K562 (cell line): ENCODE measurements at regions not wholly inside any gene's neighbourhood (a gene's known extent, or its start where the extent isn't known, plus 50 kb on each side); places are given as distances from the start of the nearest gene placed in this dataset.

Experiments
- ATAC-seq: fragments of 200-7000 bp; cut with Tn5 transposase; 3 replicates; pipeline ENCODE4 v1.9.1; 2020; ENCODE audit warnings: moderate library complexity
- BruUV-seq: library from RNA; stranded (reverse); fragments of 400-500 nt; replicated peaks from 2 replicates; lab custom pipeline; 2021; lab: Mats Ljungman, UMichigan
- CTCF ChIA-PET: fragments of 300-600 bp; formaldehyde crosslinking; extraction: SDS; loops from one replicate; lab custom pipeline; 2021; ENCODE audit warnings: low intra/inter-chr PET ratio; lab: Yijun Ruan, JAX
- POLR2A ChIA-PET: fragments of 300-600, 350-650 bp; sonication (Branson Sonifier 250); formaldehyde crosslinking; extraction: SDS; loops from one replicate; lab custom pipeline; 2021; ENCODE audit warnings: antibody characterized with exemption, inconsistent platforms; lab: Yijun Ruan, JAX
- DNase-seq, 4 experiments: peaks; one replicate each; pipeline versions ENCODE4 v3.0.0 to v3.0.0-alpha.2; 2011 to 2018; ENCODE audit warnings: low spot score in 3 of 4, mixed read lengths in 3 of 4; ENCODE audit errors: extremely low read depth in 1 of 4
- FAIRE-seq: peaks from 2 replicates; lab custom pipeline; 2011; peaks lifted over from hg19 to GRCh38; lab: Jason Lieb, UNC
- H2AFZ ChIP-seq: 2 replicates; pipeline ENCODE4 v1.6.0; 2011; ENCODE audit warnings: low read depth, low read length, control low read depth, inconsistent platforms
- H3K27ac ChIP-seq: fragments of 200-600 bp; 3 replicates; pipeline ENCODE4 v1.8.0; 2011; ENCODE audit warnings: low read depth, mild to moderate bottlenecking, control low read depth, inconsistent platforms, low read length, moderate library complexity, mixed read lengths; ENCODE audit errors: extremely low read depth
- H3K27me3 ChIP-seq, 2 experiments: fragments of 300-600 bp in 1 of 2; 2 replicates in 1 of 2; 3 replicates in 1 of 2; pipeline versions ENCODE4 v1.6.0 to v1.8.0; 2011; ENCODE audit warnings: inconsistent platforms in 2 of 2, low read length in 2 of 2, mild to moderate bottlenecking in 1 of 2, mixed read lengths in 1 of 2, moderate library complexity in 1 of 2; ENCODE audit not compliant: control insufficient read depth in 2 of 2, insufficient read depth in 2 of 2
- H3K36me3 ChIP-seq: fragments of 300-600 bp; 3 replicates; pipeline ENCODE4 v1.8.0; 2011; ENCODE audit warnings: mild to moderate bottlenecking, low read length, inconsistent platforms; ENCODE audit not compliant: control insufficient read depth, insufficient read depth
- H3K4me1 ChIP-seq, 2 experiments: fragments of 200-600 bp in 1 of 2; replicated peaks in 1 of 2; 2 replicates in 1 of 2; 3 replicates in 1 of 2; pipeline versions ENCODE4 v1.5.1 to v1.8.0; 2011; ENCODE audit warnings: inconsistent platforms in 2 of 2, low read length in 2 of 2, mild to moderate bottlenecking in 1 of 2, mixed read lengths in 1 of 2, moderate library complexity in 1 of 2; ENCODE audit not compliant: control insufficient read depth in 2 of 2, insufficient read depth in 2 of 2
- H3K4me2 ChIP-seq: 2 replicates; pipeline ENCODE4 v1.6.1; 2011; ENCODE audit warnings: low read length, control low read depth, inconsistent platforms, mixed read lengths; ENCODE audit not compliant: insufficient read depth
- H3K4me3 ChIP-seq: fragments of 200-600 bp; sonication (generic), shearing (Covaris generic); 2 replicates; pipeline ENCODE4 v1.5.1; 2016; ENCODE audit warnings: control low read depth, inconsistent platforms
- H3K79me2 ChIP-seq: fragments of 200-600 bp; 3 replicates; pipeline ENCODE4 v1.8.0; 2011; ENCODE audit warnings: low read length, inconsistent platforms; ENCODE audit not compliant: control insufficient read depth, insufficient read depth
- H3K9ac ChIP-seq, 2 experiments: 2 replicates each; pipeline versions ENCODE4 v1.6.0 to v1.6.1; 2011; ENCODE audit warnings: low read depth in 2 of 2, low read length in 2 of 2, control low read depth in 1 of 2, inconsistent platforms in 1 of 2, mild to moderate bottlenecking in 1 of 2, mixed read lengths in 1 of 2; ENCODE audit not compliant: insufficient read depth in 1 of 2
- H3K9me1 ChIP-seq: one replicate; pipeline ENCODE4 v1.6.0; 2011; ENCODE audit warnings: inconsistent platforms, mild to moderate bottlenecking, low read length, moderate library complexity; ENCODE audit not compliant: control insufficient read depth, insufficient read depth
- H3K9me3 ChIP-seq: replicated peaks from 2 replicates; pipeline ENCODE4 v1.5.1; 2011; ENCODE audit warnings: low read depth, low read length, inconsistent platforms; ENCODE audit not compliant: control insufficient read depth, insufficient read depth
- H4K20me1 ChIP-seq: replicated peaks from 2 replicates; pipeline ENCODE4 v1.6.1; 2011; ENCODE audit warnings: low read length, inconsistent platforms, mixed read lengths; ENCODE audit not compliant: control insufficient read depth, insufficient read depth
- GABPB1 ChIP-seq: sonication (generic); formaldehyde crosslinking; IDR thresholded peaks from 2 replicates; pipeline ENCODE4 v1.8.0; 2022; ENCODE audit warnings: mild to moderate bottlenecking, missing genetic modification reagents
- HDAC8 ChIP-seq: fragments of 450-650 bp; IDR thresholded peaks from 2 replicates; pipeline ENCODE4 v1.6.1; 2016; ENCODE audit warnings: mild to moderate bottlenecking, missing genetic modification characterization, moderate library complexity, missing compliant biosample characterization
- MCM3 ChIP-seq: fragments of 450-650 bp; IDR thresholded peaks from 2 replicates; pipeline ENCODE4 v1.6.1; 2016
- MLX ChIP-seq, 2 experiments: fragments of 450-650 bp in 1 of 2; sonication (generic) in 1 of 2; formaldehyde crosslinking; conservative IDR thresholded peaks; 2 replicates each; pipeline versions ENCODE4 v1.4.0 to v1.8.1; 2020 to 2022; ENCODE audit warnings: mild to moderate bottlenecking in 1 of 2, missing genetic modification reagents in 1 of 2
- NR4A1 ChIP-seq, 2 experiments: fragments of 250-450 bp in 1 of 2; fragments of 450-650 bp in 1 of 2; sonication (Bioruptor Pico) in 1 of 2; IDR thresholded peaks; 2 replicates each; pipeline versions ENCODE4 v1.4.0 to v1.6.1; 2016 to 2020; ENCODE audit warnings: mild to moderate bottlenecking in 2 of 2, missing compliant biosample characterization in 1 of 2, missing genetic modification characterization in 1 of 2, moderate library complexity in 1 of 2
- RBM39 ChIP-seq: fragments of 200-400 bp; formaldehyde crosslinking; optimal IDR thresholded peaks from 2 replicates; pipeline ENCODE3; 2018; ENCODE audit warnings: low read depth, low read length
- TBP ChIP-seq: optimal IDR thresholded peaks from 2 replicates; pipeline ENCODE3; 2011; ENCODE audit warnings: low read depth, low read length, improper control_type of control experiment
- TCF3 ChIP-seq: sonication (generic); formaldehyde crosslinking; IDR thresholded peaks from 2 replicates; pipeline ENCODE4 v1.4.0; 2020; ENCODE audit warnings: mild to moderate bottlenecking, missing genetic modification reagents
- WGBS: fragments of 100-300 bp; shearing (Covaris generic); methylation state at CpG from one replicate; pipeline ENCODE4 v1.1.6; 2016; ENCODE audit warnings: low coverage, mixed read lengths; ENCODE audit not compliant: insufficient coverage; ENCODE audit errors: missing lambda C conversion rate; 5-methylcytosine and 5-hydroxymethylcytosine counted together
- in situ Hi-C: fragments of 300-500 bp; cut with MboI; formaldehyde crosslinking; loops from 4 replicates; pipeline ENCODE4 v1.15.0; 2018; ENCODE audit warnings: inconsistent platforms, mixed read lengths
- intact Hi-C: fragments of 100-400 bp; cut with micrococcal nuclease; formaldehyde crosslinking; loops from 2 replicates; pipeline ENCODE4 v1.14.2; 2022

- TF ChIP-seq RBM39: no peak
- TF ChIP-seq MCM3: no peak
- no peak for TF ChIP-seq TBP
- no peak for TF ChIP-seq GABPB1 (CRISPR knock-in tag)
- TF ChIP-seq MLX (CRISPR knock-in tag; conservative IDR thresholded peaks at IDR 0.05): no peak
- no peak for TF ChIP-seq NR4A1 (CRISPR knock-in tag; IDR thresholded peaks at IDR 0.05)
- TF ChIP-seq NR4A1 (tag; IDR thresholded peaks at IDR 0.05): no peak
- TF ChIP-seq, all 486 proteins: peak for 0
Measured at GRCh38 chr2:41948397-41948763, 99.4 kb upstream of the PKDCC start (continued).

GRCh38 chr2:41949091-41949882 lies 98.5 kb upstream of the PKDCC start:
- ATAC-seq (no peak), DNase-seq (peak in 1 of 4 experiments; percentile 25), FAIRE-seq (no peak)
- H3K9me1 ChIP-seq: no peaks in the 10 kb centered on the region
- in situ Hi-C loops: no loop called here
- WGBS: 7% methylated on average over 6 of the region's 7 CpGs
- BruUV-seq: no TSS peak
- no peak overlapping the region for H3K4me3 ChIP-seq
- no peak overlapping the region for H3K9ac ChIP-seq
- TF ChIP-seq TCF3 (CRISPR knock-in tag) (peak; percentile 38; the same call in 1 of the 2 replicates), HDAC8 (tag) (no peak)
- H3K36me3 ChIP-seq: no peaks in the 10 kb centered on the region
- no peak overlapping the region for H3K4me2 ChIP-seq
- H3K27me3 ChIP-seq: peaks cover 2 to 22% of the 10 kb centered on the region in 2 experiments; a peak in 4 of 5 replicates
- H4K20me1 ChIP-seq: no peaks in the 10 kb centered on the region
- H3K27ac ChIP-seq: no peak overlapping the region
- peaks cover 0 to 6% of the 10 kb centered on the region in 2 experiments; a peak in 2 of 5 replicates for H3K4me1 ChIP-seq
- H2AFZ ChIP-seq: no peak overlapping the region
- H3K79me2 ChIP-seq: no peaks in the 10 kb centered on the region
- no peaks in the 10 kb centered on the region for H3K9me3 ChIP-seq
- ChIA-PET CTCF (no interaction called here), POLR2A (interaction anchor here (0.5 kb wide), 1 partner anchor 17 kb away, joined by 3 read pairs; no protein-coding TSS in a partner anchor)
- intact Hi-C loops: no loop called here
